B cell (primary cell): ENCODE measurements at regions not wholly inside any gene's neighbourhood (a gene's known extent, or its start where the extent isn't known, plus 50 kb on each side); places are given as distances from the start of the nearest gene placed in this dataset.

Experiments used
- CTCF ChIP-seq: fragments of 200-600 bp; IDR thresholded peaks from one replicate; pipeline ENCODE4 v1.8.0; 2022; ENCODE audit warnings: antibody characterized with exemption, mild to moderate bottlenecking
- EZH2 ChIP-seq: IDR thresholded peaks from 2 replicates; pipeline ENCODE4 v1.6.1; 2012; ENCODE audit warnings: borderline replicate concordance, low read depth, mild to moderate bottlenecking, moderate library complexity, low read length; ENCODE audit not compliant: insufficient read depth, poor library complexity, severe bottlenecking

DNA sequence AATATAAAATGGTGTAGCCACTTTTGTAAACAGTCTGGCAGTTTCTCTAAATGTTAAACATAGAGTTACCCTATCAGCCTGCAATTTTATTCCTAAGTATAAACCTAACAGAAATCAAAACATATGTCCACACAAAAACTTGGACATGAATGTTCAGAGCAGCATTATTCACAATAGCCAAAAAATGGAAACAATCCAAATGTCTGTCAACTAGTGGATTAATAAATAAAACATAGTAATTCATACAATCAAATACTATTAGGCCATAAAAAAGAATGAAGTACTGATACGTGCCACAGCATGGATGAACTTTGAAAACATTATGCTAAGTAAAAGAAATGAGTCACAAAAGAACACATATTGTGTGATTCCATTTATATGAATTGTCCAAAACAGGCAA is 196.5 kb downstream of the NUAK1 start:
- TF ChIP-seq CTCF (no peak), EZH2 (no peak)
